ENCODE measurements at regions not wholly inside any gene's neighbourhood (a gene's known extent, or its start where the extent isn't known, plus 50 kb on each side); places are given as distances from the start of the nearest gene placed in this dataset.

GRCh38 chr12:84079626-84080025 lies 833.0 kb downstream of the SLC6A15 start:
- intact Hi-C loops (cut with DNase I, micrococcal nuclease) = no loop called here
- ChIA-PET POLR2A (no interaction called here), CTCF (no interaction called here)
- Mint-ChIP-seq H3K4me1 (ENCODE audit: low read depth) (no peaks in the 10 kb centered on the region), H3K9me3 (peaks cover 7% of the 10 kb centered on the region), H3K27me3 (no peaks in the 10 kb centered on the region), H3K27ac (no peak overlapping the region), H3K4me3 (no peak overlapping the region), H3K36me3 (ENCODE audit: low read depth) (no peaks in the 10 kb centered on the region)
- Histone ChIP-seq H3K9me3 (ENCODE audit: control insufficient read depth in 1 of 2, insufficient read depth in 1 of 2, low read length in 2 of 2) (no peaks in the 10 kb centered on the region), H3K4me1 (ENCODE audit: insufficient read depth, low read length) (no peaks in the 10 kb centered on the region), H3K27ac (ENCODE audit: low read depth in 1 of 2, low read length in 2 of 2) (no peak overlapping the region), H3K4me3 (ENCODE audit: low read length) (no peak overlapping the region), H3K36me3 (ENCODE audit: insufficient read depth, low read length) (no peaks in the 10 kb centered on the region), H3K27me3 (ENCODE audit: control insufficient read depth in 1 of 2, insufficient read depth in 2 of 2, low read length in 2 of 2) (no peaks in the 10 kb centered on the region)
- DNase-seq (no peak), ATAC-seq (ENCODE audit: poor library complexity) (no peak)
- no peak for TF ChIP-seq CTCF (IDR thresholded peaks at IDR 0.05)

GRCh38 chr12:84077679-84078078 lies 834.9 kb downstream of the SLC6A15 start:
- ChIA-PET CTCF (no interaction called here), POLR2A (no interaction called here)
- no peaks in the 10 kb centered on the region for H3K36me3 Mint-ChIP-seq (ENCODE audit: low read depth)
- Histone ChIP-seq H3K4me1 (ENCODE audit: insufficient read depth, low read length) (no peaks in the 10 kb centered on the region), H3K9me3 (ENCODE audit: control insufficient read depth in 1 of 2, insufficient read depth in 1 of 2, low read length in 2 of 2) (no peaks in the 10 kb centered on the region), H3K4me3 (ENCODE audit: low read length) (no peak overlapping the region), H3K36me3 (ENCODE audit: insufficient read depth, low read length) (no peaks in the 10 kb centered on the region), H3K27ac (ENCODE audit: low read depth in 1 of 2, low read length in 2 of 2) (no peak overlapping the region), H3K27me3 (ENCODE audit: control insufficient read depth in 1 of 2, insufficient read depth in 2 of 2, low read length in 2 of 2) (no peaks in the 10 kb centered on the region)
- no peak overlapping the region for H3K27ac Mint-ChIP-seq
- ATAC-seq (ENCODE audit: poor library complexity) (no peak), DNase-seq (no peak)
- intact Hi-C loops (cut with DNase I, micrococcal nuclease) = no loop called here
- no peaks in the 10 kb centered on the region for H3K27me3 Mint-ChIP-seq
- peaks cover 10% of the 10 kb centered on the region for H3K9me3 Mint-ChIP-seq
- no peak overlapping the region for H3K4me3 Mint-ChIP-seq
- no peaks in the 10 kb centered on the region for H3K4me1 Mint-ChIP-seq (ENCODE audit: low read depth)
- TF ChIP-seq CTCF (IDR thresholded peaks at IDR 0.05) = no peak

GRCh38 chr12:84075991-84076390 lies 836.6 kb downstream of the SLC6A15 start:
- Histone ChIP-seq H3K4me1 (ENCODE audit: insufficient read depth, low read length) (no peaks in the 10 kb centered on the region), H3K36me3 (ENCODE audit: insufficient read depth, low read length) (no peaks in the 10 kb centered on the region), H3K27ac (ENCODE audit: low read depth in 1 of 2, low read length in 2 of 2) (no peak overlapping the region), H3K4me3 (ENCODE audit: low read length) (no peak overlapping the region), H3K9me3 (ENCODE audit: control insufficient read depth in 1 of 2, insufficient read depth in 1 of 2, low read length in 2 of 2) (peaks cover 0 to 5% of the 10 kb centered on the region in 2 experiments), H3K27me3 (ENCODE audit: control insufficient read depth in 1 of 2, insufficient read depth in 2 of 2, low read length in 2 of 2) (no peaks in the 10 kb centered on the region)
- no peak for ATAC-seq (ENCODE audit: poor library complexity)
- TF ChIP-seq CTCF (IDR thresholded peaks at IDR 0.05) = no peak
- ChIA-PET POLR2A (no interaction called here), CTCF (no interaction called here)
- Mint-ChIP-seq H3K27me3 (no peaks in the 10 kb centered on the region), H3K27ac (no peak overlapping the region), H3K4me3 (no peak overlapping the region), H3K4me1 (ENCODE audit: low read depth) (no peaks in the 10 kb centered on the region), H3K9me3 (peaks cover 8% of the 10 kb centered on the region), H3K36me3 (ENCODE audit: low read depth) (no peaks in the 10 kb centered on the region)
- intact Hi-C loops (cut with DNase I, micrococcal nuclease) = no loop called here
- no peak for DNase-seq

Measured in CD4-positive, alpha-beta T cell (primary cell).